Thyroid gland (tissue), 4 donors: ENCODE measurements at regions not wholly inside any gene's neighbourhood (a gene's known extent, or its start where the extent isn't known, plus 50 kb on each side); places are given as distances from the start of the nearest gene placed in this dataset.
"Not testable (repeated sequence)": the region's sequence is repeated elsewhere in the genome, so short reads cannot be mapped to it uniquely, and the experiment has no call there.

ENCODE experiments used
- DNase-seq, 2 donors: peaks; one replicate each; pipeline ENCODE4 v3.0.0-alpha.2; 2019
- H3K27ac ChIP-seq, 3 donors: fragments of 200-600 bp; sonication (generic); 1 replicate in 2 of 3; 2 replicates in 1 of 3; pipeline ENCODE4 v1.5.1; 2016 to 2019; ENCODE audit warnings: mild to moderate bottlenecking in 1 of 3, moderate library complexity in 1 of 3
- H3K27me3 ChIP-seq: fragments of 200-600 bp; sonication (generic); one replicate; pipeline ENCODE4 v1.5.1; 2019
- H3K36me3 ChIP-seq, 2 donors: fragments of 200-600 bp; sonication (generic); one replicate each; pipeline ENCODE4 v1.5.1; 2016 to 2019
- H3K4me1 ChIP-seq, 2 donors: fragments of 200-600 bp; sonication (generic); one replicate each; pipeline ENCODE4 v1.5.1; 2017 to 2019
- H3K4me3 ChIP-seq, 3 donors: fragments of 200-600 bp; sonication (generic); replicated peaks in 1 of 3; 1 replicate in 2 of 3; 2 replicates in 1 of 3; pipeline ENCODE4 v1.5.1; 2016; ENCODE audit warnings: mild to moderate bottlenecking in 1 of 3
- H3K9me3 ChIP-seq: fragments of 200-600 bp; sonication (generic); one replicate; pipeline ENCODE4 v1.5.1; 2017
- CTCF ChIP-seq, 6 experiments: fragments of 200-600 bp in 3 of 6; fragments of 450-650 bp in 3 of 6; sonication (generic) in 3 of 6; IDR thresholded peaks; one replicate each; pipeline ENCODE4 v1.5.1; 2016 to 2019; ENCODE audit warnings: antibody characterized with exemption in 6 of 6, mild to moderate bottlenecking in 2 of 6, inconsistent platforms in 1 of 6, moderate library complexity in 1 of 6
- POLR2A ChIP-seq, 2 donors: fragments of 450-650 bp; IDR thresholded peaks; one replicate each; pipeline ENCODE4 v1.6.1; 2017; ENCODE audit warnings: antibody characterized with exemption in 2 of 2, mild to moderate bottlenecking in 2 of 2, moderate library complexity in 1 of 2
- WGBS, 2 donors: methylation state at CpG; one replicate each; pipeline ENCODE4 v1.1.5; 2017; 5-methylcytosine and 5-hydroxymethylcytosine counted together
- intact Hi-C: fragments of 100-400 bp; cut with DNase I; formaldehyde crosslinking; loops from one replicate; pipeline ENCODE4 v1.15.1; 2023

GRCh38 chr21:30027986-30028385 is 88.2 kb upstream of the GRIK1 start:
- intact Hi-C loops, result no loop called here
- no peak for DNase-seq
- TF ChIP-seq POLR2A (IDR thresholded peaks at IDR 0.05) (no peak), CTCF (IDR thresholded peaks at IDR 0.05) (no peak)

GRCh38 chr21:30023056-30023455 is 83.3 kb upstream of the GRIK1 start:
- H3K27ac ChIP-seq, H3K4me3 ChIP-seq, H3K27me3 ChIP-seq, intact Hi-C loops, H3K9me3 ChIP-seq, H3K4me1 ChIP-seq, H3K36me3 ChIP-seq, DNase-seq: not testable (repeated sequence)
- WGBS, 2 donors, result 77 to 80% methylated on average over 11 of the region's 11 CpGs

More at GRCh38 chr21:30027986-30028385, 88.2 kb upstream of the GRIK1 start:
- 76 to 81% methylated on average over 6 of the region's 6 CpGs for WGBS, 2 donors
- H3K36me3 ChIP-seq, result no peaks in the 10 kb centered on the region
- no peak overlapping the region for H3K27ac ChIP-seq
- no peaks in the 10 kb centered on the region for H3K9me3 ChIP-seq
- no peaks in the 10 kb centered on the region for H3K4me1 ChIP-seq
- H3K4me3 ChIP-seq, result no peak overlapping the region
- H3K27me3 ChIP-seq, result no peaks in the 10 kb centered on the region

GRCh38 chr21:30014886-30015285 is 75.1 kb upstream of the GRIK1 start:
- intact Hi-C loops, result no loop called here
- DNase-seq, result no peak
- H3K9me3 ChIP-seq, result no peaks in the 10 kb centered on the region
- TF ChIP-seq POLR2A (IDR thresholded peaks at IDR 0.05) (no peak), CTCF (IDR thresholded peaks at IDR 0.05) (no peak)
- no peaks in the 10 kb centered on the region for H3K27me3 ChIP-seq
- H3K4me1 ChIP-seq, result no peaks in the 10 kb centered on the region
- H3K36me3 ChIP-seq, result no peaks in the 10 kb centered on the region
- H3K27ac ChIP-seq, result no peak overlapping the region
- no peak overlapping the region for H3K4me3 ChIP-seq

GRCh38 chr21:29991624-29992023 is 51.8 kb upstream of the GRIK1 start:
- H3K27ac ChIP-seq, result no peak overlapping the region
- H3K27me3 ChIP-seq, result no peaks in the 10 kb centered on the region
- DNase-seq, result no peak
- intact Hi-C loops, result no loop called here
- TF ChIP-seq CTCF (IDR thresholded peaks at IDR 0.05), result no peak
- no peak for TF ChIP-seq POLR2A (IDR thresholded peaks at IDR 0.05)
- H3K4me3 ChIP-seq, result no peak overlapping the region
- 44 to 47% methylated on average over 6 of the region's 6 CpGs for WGBS, 2 donors
- no peaks in the 10 kb centered on the region for H3K4me1 ChIP-seq
- no peaks in the 10 kb centered on the region for H3K9me3 ChIP-seq
- H3K36me3 ChIP-seq, result no peaks in the 10 kb centered on the region

GRCh38 chr21:29989634-29990234 is 49.9 kb upstream of the GRIK1 start:
- TF ChIP-seq CTCF (IDR thresholded peaks at IDR 0.05) (no peak), POLR2A (IDR thresholded peaks at IDR 0.05) (no peak)
- H3K27ac ChIP-seq, result no peak overlapping the region
- intact Hi-C loops, result no loop called here
- no peaks in the 10 kb centered on the region for H3K9me3 ChIP-seq
- WGBS, 2 donors, result 90 to 94% methylated on average over 3 of the region's 3 CpGs
- no peaks in the 10 kb centered on the region for H3K27me3 ChIP-seq
- H3K36me3 ChIP-seq, result no peaks in the 10 kb centered on the region
- no peaks in the 10 kb centered on the region for H3K4me1 ChIP-seq
- H3K4me3 ChIP-seq, result no peak overlapping the region
- no peak for DNase-seq
